Large intestine (tissue), 3 donors: ENCODE measurements at regions not wholly inside any gene's neighbourhood (a gene's known extent, or its start where the extent isn't known, plus 50 kb on each side); places are given as distances from the start of the nearest gene placed in this dataset.
"Not testable (repeated sequence)": the region's sequence is repeated elsewhere in the genome, so short reads cannot be mapped to it uniquely, and the experiment has no call there.

Experiments
- DNase-seq, 2 donors: peaks; one replicate each; pipeline versions ENCODE4 v3.0.0 to v3.0.0-alpha.2; 2013
- H3K27ac ChIP-seq: one replicate; pipeline ENCODE4 v1.5.1; 2013; ENCODE audit warnings: low read length
- H3K27me3 ChIP-seq: 2 replicates; pipeline ENCODE4 v1.6.1; 2013; ENCODE audit warnings: low read length; ENCODE audit not compliant: control insufficient read depth, insufficient read depth
- H3K36me3 ChIP-seq: 2 replicates; pipeline ENCODE4 v1.6.1; 2013; ENCODE audit warnings: low read length; ENCODE audit not compliant: control insufficient read depth, insufficient read depth
- H3K4me1 ChIP-seq: one replicate; pipeline ENCODE4 v1.6.1; 2013; ENCODE audit warnings: low read length; ENCODE audit not compliant: control insufficient read depth, insufficient read depth
- H3K4me3 ChIP-seq: one replicate; pipeline ENCODE4 v1.5.1; 2013; ENCODE audit warnings: low read length
- H3K9me3 ChIP-seq: one replicate; pipeline ENCODE4 v1.6.1; 2013; ENCODE audit warnings: mild to moderate bottlenecking, low read depth, low read length, moderate library complexity; ENCODE audit not compliant: control insufficient read depth
- WGBS: methylation state at CpG from one replicate; pipeline ENCODE4 v1.1.5; 2013; ENCODE audit warnings: low lambda C conversion rate; ENCODE audit not compliant: insufficient coverage; 5-methylcytosine and 5-hydroxymethylcytosine counted together

DNA sequence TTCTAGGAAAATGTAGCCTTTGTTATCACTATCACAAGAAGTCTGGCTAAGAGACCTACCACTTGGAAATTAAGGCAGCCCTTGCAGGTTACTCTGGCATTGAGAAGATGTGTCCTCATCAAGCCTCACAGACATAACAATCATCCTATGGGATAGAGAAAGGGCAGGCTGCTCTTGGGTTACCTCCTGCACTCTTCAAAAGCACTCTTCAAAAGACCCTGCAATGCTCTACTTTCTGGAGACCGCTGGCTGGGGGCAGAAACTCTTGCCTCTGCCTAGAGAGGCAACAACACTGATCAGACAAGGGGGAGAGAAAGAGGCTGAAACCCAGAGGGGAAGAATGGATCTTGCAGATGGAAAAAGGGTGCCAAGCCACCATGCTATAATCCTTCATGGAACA, 127.9 kb upstream of the BNIP2 start:
- Histone ChIP-seq H3K4me1 (no peaks in the 10 kb centered on the region), H3K27ac (no peak overlapping the region), H3K9me3 (no peaks in the 10 kb centered on the region), H3K36me3 (no peaks in the 10 kb centered on the region), H3K27me3 (peaks cover 25% of the 10 kb centered on the region), H3K4me3 (no peak overlapping the region)
- no CpG with 5 or more reads among the region's 1 CpG for WGBS
- DNase-seq: no peak

DNA sequence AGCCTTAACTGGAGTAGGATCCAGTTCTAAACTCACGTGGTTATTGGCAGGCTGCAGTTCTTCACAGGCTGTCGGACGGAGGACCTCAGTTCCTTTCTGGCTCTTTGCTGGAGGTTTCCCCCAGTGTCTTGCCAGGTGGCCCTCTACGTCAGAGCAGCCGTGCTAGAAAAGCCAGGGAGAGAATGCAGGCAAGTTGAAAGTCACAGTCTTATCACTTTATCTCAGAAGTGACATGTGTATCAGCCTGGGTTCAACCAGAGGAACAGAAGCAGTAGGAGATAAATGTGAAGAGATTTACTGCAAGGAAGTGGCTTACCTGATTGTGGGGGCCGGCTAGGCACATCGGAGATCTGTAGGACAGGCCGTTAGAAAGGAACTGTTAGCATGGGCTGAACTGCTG, 125.3 kb upstream of the BNIP2 start:
- Histone ChIP-seq H3K9me3 (no peaks in the 10 kb centered on the region), H3K36me3 (no peaks in the 10 kb centered on the region), H3K27me3 (peaks cover 27% of the 10 kb centered on the region), H3K27ac (no peak overlapping the region), H3K4me1 (no peaks in the 10 kb centered on the region), H3K4me3 (no peak overlapping the region)
- DNase-seq: no peak
- WGBS: no CpG with 5 or more reads among the region's 8 CpGs

DNA sequence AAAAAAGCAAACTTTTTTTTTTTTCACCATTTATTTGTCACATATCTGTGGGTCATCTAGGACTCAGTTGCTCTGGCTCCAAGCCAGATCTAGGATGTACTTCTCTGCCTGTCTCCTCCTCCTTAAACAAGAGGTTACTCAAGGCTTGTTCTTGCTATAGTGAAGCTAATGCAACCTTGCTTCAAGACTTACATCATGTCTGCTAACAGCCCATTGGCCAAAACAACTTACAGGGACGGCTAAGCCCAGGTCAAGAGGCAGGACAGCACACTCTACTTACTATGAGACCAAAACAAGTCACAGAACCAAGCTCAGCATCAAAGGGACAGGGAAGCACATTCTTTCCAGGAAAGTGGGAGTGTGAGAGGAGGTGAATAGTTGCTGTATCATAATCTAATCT, 123.8 kb upstream of the BNIP2 start:
- no peaks in the 10 kb centered on the region for H3K36me3 ChIP-seq
- no peaks in the 10 kb centered on the region for H3K4me1 ChIP-seq
- no peak for DNase-seq
- no peak overlapping the region for H3K27ac ChIP-seq
- WGBS: no CpG with 5 or more reads among the region's 1 CpG
- H3K27me3 ChIP-seq: peaks cover 25% of the 10 kb centered on the region
- H3K9me3 ChIP-seq: no peaks in the 10 kb centered on the region
- no peak overlapping the region for H3K4me3 ChIP-seq

DNA sequence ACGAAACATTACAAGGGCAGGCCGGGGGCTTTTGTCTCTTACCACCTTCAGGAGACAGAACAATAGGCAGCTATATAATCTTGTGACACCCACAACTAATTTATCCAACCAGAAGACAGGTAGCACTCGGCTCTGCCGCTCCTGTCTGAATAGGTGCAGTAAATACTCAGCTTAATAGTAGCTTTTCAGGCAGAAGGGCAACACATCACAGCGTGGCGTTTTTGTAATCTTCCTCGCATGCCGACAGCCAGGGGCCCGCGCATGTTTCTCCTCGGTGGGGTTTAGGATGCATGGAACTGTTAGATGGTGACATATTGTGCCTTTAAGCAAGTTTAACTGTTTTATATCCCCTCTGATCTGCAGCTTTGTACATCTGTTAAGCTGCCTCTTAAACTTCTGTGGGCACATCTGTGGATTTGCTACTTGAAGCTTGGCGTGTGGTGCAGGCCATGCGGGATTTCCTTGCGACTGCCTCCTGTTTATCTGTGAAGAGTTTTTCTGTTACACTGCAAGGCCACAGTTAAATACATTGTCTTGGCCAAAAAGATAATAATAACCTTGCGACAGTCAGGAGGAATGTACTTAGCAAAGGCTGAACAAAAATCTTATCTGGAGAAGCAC, 123.2 kb upstream of the BNIP2 start:
- H3K36me3 ChIP-seq: no peaks in the 10 kb centered on the region
- WGBS: 57% methylated on average over 1 of the region's 15 CpGs
- no peaks in the 10 kb centered on the region for H3K9me3 ChIP-seq
- no peaks in the 10 kb centered on the region for H3K4me1 ChIP-seq
- DNase-seq: no peak
- no peak overlapping the region for H3K27ac ChIP-seq
- H3K4me3 ChIP-seq: no peak overlapping the region
- H3K27me3 ChIP-seq: peaks cover 22% of the 10 kb centered on the region

DNA sequence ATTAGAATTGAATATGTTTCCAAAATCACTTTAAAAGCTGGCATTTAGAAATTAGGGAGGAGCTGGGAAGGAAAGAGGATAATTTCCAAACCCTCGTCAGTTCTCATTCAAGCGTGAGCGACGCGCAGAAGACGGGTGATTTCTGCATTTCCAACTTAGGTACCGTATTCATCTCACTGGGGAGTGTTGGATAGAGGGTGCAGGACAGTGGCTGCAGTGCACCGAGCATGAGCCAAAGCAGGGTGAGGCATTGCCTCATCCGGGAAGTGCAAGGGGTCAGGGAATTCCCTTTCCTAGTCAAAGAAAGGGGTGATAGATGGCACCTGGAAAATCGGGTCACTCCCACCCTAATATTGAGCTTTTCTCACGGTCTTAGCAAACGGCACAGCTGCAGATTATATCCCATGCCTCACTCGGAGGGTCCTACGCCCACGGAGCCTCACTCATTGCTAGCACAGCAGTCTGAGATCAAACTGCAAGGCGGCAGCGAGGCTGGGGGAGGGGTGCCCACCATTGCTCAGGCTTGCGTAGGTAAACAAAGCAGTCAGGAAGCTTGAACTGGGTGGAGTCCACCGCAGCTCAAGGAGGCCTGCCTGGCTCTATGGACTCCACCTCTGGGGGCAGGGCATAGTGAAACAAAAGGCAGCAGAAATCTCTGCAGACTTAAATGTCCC, 114.3 kb upstream of the BNIP2 start:
- H3K4me1 ChIP-seq, H3K9me3 ChIP-seq, H3K27ac ChIP-seq, H3K4me3 ChIP-seq, H3K36me3 ChIP-seq, DNase-seq, H3K27me3 ChIP-seq: not testable (repeated sequence)
- no CpG with 5 or more reads among the region's 19 CpGs for WGBS

DNA sequence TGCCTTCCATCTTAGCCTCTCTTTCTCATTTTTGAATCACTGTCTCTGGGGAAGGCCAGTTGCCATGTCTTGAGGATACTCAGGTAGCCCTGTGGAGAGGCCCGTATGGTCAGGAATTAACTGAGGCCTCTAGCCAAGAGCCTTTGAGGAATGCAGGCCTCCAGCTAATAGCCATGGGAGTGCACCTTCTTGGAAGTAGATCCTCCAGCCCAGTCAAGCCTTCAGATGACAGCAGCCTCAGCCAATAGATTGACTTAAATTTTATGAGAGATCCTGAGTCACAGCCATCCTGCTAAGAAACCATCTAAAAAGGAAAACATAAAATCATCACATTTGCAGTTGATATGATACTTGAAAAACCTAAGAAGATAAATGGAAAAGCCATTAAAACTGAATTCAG, 112.5 kb upstream of the BNIP2 start:
- Histone ChIP-seq H3K4me3 (no peak overlapping the region), H3K36me3 (no peaks in the 10 kb centered on the region), H3K4me1 (no peaks in the 10 kb centered on the region), H3K9me3 (no peaks in the 10 kb centered on the region), H3K27ac (no peak overlapping the region), H3K27me3 (no peaks in the 10 kb centered on the region)
- no peak for DNase-seq
- no CpG with 5 or more reads among the region's 1 CpG for WGBS

DNA sequence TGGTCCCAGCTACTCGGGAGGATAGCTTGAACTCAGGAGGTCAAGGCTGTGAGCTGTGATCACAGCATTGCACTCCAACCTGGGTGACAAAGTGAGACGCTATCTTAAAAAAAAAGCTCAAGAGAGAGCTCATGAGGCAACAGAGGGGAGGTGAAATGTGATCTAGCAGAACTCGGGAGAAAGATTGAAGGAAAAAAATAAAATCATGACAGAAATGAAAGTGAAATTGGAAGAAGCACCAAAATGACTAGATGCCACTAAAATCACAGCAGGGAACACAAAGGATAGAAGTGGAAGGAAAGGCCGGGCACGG, 109.4 kb upstream of the BNIP2 start:
- Histone ChIP-seq H3K27ac (no peak overlapping the region), H3K9me3 (no peaks in the 10 kb centered on the region), H3K4me1 (no peaks in the 10 kb centered on the region), H3K4me3 (no peak overlapping the region), H3K36me3 (no peaks in the 10 kb centered on the region), H3K27me3 (peaks cover 7% of the 10 kb centered on the region)
- DNase-seq: no peak
- WGBS: 42% methylated on average over 2 of the region's 5 CpGs

DNA sequence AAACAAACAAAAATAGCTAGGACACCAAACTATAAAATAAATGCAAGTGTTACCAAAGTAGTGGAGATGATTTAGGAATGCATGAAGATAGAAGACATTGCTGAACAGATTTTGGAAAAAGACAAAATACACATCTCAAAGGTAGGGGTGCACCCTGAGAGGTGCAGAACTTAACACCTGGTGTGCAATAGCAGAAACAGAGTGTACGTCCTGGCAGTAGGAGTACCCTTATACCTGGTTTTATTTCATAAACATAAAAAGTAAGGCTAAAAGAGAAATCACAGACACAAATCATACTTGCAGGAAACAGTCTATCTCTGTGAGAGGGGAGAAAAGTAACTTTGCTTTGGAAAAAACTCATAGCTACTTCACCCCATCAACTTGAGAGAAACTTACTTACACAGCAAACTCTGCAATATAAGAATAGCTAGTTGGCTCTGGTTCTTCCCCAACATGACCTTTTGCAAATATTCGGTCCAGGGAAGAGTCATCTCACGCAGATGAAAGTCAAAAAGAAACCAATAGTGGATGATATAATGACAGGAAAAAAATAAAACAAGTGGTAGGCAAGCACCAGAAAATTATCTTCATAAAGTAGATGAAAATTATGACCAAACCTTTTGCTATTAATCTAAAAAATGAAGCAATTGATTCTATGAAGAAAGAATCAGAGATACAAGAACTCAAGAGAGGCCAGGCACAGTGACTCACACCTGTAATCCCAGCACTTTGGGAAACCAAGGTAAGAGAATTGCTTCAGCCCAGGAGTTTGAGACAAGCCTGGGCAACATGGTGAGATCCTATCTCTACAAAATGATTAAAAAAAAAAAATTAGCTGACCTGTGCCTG, 108.9 kb upstream of the BNIP2 start:
- no peak for DNase-seq
- 100% methylated on average over 2 of the region's 3 CpGs for WGBS
- Histone ChIP-seq H3K9me3 (no peaks in the 10 kb centered on the region), H3K27me3 (peaks cover 7% of the 10 kb centered on the region), H3K4me1 (no peaks in the 10 kb centered on the region), H3K27ac (no peak overlapping the region), H3K4me3 (no peak overlapping the region), H3K36me3 (no peaks in the 10 kb centered on the region)

DNA sequence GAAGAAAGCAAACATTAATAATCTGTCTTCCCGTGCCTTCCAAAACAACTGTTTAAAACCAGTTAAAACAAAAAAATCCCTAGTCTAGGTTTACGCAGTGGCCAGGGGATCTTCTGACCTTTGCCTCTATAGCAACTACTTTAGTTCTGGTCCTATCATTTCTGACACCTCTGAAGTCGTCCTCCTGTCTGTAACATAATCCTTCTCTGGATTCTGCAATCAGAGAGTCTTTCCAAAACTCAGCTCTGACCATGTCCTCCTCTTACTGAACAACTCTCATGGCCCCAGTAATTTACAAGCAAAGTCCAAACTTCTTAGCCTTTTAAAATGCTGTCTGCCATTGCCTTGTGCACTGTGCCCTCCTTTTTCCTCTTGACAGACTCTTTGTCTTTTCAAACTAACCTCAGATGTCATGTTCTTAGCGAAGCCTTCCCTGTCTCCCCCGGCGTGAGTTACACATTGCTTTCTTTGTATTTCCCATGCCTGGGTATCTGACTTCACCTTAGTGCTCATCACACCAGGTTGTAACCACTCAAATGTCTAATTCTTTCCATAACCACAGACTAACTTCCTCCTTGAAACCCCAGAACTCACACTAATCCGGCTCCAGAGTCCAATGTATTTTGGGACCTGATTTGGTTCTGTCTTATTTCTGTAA, 105.2 kb upstream of the BNIP2 start:
- H3K4me1 ChIP-seq: no peaks in the 10 kb centered on the region
- H3K36me3 ChIP-seq: no peaks in the 10 kb centered on the region
- no peak for DNase-seq
- no peak overlapping the region for H3K4me3 ChIP-seq
- H3K9me3 ChIP-seq: no peaks in the 10 kb centered on the region
- 45% methylated on average over 4 of the region's 7 CpGs for WGBS
- no peak overlapping the region for H3K27ac ChIP-seq
- peaks cover 7% of the 10 kb centered on the region for H3K27me3 ChIP-seq

DNA sequence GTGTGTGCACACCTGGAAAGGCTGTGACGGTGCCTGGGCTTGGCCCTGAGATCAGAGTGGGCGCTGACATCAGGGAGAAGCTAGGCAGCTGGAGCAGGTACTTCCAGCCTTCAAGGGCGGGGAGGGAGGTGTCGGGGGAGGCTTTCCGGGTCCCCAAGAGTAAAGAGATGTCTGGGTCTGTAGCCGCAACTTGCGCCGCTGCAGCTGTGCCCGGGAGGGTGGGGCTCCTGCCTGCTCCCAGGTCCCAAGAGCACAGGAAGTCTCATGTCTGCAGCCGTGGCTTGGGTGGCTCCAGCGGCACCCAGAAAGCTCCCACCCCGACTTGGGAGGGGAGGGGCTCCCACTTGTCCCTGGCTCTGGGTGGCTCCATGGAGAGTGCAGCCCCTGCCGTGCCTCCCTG, 103.2 kb upstream of the BNIP2 start:
- H3K9me3 ChIP-seq: no peaks in the 10 kb centered on the region
- no peaks in the 10 kb centered on the region for H3K4me1 ChIP-seq
- H3K27me3 ChIP-seq: peaks cover 7% of the 10 kb centered on the region
- H3K36me3 ChIP-seq: no peaks in the 10 kb centered on the region
- DNase-seq: no peak
- no peak overlapping the region for H3K4me3 ChIP-seq
- WGBS: no CpG with 5 or more reads among the region's 13 CpGs
- H3K27ac ChIP-seq: no peak overlapping the region
